GM18861 (cell line): ENCODE measurements at regions not wholly inside any gene's neighbourhood (a gene's known extent, or its start where the extent isn't known, plus 50 kb on each side); places are given as distances from the start of the nearest gene placed in this dataset.
"Not testable (repeated sequence)": the region's sequence is repeated elsewhere in the genome, so short reads cannot be mapped to it uniquely, and the experiment has no call there.

Experiments
- ATAC-seq: cut with Tn5 transposase; IDR thresholded peaks from one replicate; pipeline ENCODE4 v1.9.1; 2021; ENCODE audit not compliant: unreplicated experiment

DNA sequence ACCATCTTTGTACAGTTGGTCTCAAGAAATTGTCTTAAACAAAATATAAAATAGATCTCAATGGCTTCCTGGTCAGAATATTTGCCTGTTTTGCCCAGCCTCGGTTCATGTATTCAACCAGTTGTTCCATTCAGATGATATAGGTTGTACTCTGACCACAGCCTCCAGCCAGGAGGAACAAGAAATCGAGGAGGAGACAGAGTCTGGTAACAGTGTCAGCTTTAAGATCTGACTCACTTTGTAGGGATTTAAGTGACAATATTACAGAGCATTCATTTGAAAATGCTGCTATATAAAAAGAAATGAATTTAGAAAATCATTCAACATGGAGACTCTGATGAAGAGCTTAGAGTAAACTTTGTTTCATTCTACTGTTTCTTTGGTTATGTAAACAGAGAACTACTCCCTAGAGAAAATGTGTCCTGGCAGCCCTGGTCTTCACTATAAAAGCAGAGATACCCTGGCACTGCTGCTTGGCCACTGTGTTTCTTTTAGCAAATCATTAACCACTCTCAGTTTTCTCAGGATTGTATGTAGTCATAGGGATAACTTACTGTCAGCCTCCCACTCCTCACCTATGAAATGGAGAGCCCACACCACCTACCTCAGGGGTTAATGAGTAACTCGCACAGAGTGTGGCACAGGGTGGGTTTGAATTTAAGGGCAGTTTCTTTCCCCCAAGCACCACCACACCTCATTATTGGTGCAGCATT lies 53.5 kb downstream of the PAGE2 start:
- ATAC-seq: no peak

DNA sequence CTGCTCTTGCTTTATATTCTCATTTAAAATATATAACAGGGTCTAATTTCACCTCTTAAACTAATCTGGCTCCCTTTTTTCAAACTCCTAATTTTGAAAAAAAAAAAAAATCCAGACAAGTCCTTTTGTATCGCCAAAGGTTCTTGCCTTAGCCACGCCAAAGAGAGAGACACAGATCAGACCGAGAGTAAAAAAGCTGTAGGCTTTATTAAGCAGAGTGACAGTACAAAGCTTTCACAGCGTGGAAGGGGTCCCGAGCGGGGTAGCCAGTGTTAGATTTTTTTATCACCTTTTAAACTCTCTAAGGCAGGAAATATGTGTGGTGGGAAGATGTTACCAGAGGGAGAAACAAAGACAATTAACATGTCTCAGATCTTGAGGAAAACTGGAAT lies 54.1 kb downstream of the PAGE2 start:
- no peak for ATAC-seq

DNA sequence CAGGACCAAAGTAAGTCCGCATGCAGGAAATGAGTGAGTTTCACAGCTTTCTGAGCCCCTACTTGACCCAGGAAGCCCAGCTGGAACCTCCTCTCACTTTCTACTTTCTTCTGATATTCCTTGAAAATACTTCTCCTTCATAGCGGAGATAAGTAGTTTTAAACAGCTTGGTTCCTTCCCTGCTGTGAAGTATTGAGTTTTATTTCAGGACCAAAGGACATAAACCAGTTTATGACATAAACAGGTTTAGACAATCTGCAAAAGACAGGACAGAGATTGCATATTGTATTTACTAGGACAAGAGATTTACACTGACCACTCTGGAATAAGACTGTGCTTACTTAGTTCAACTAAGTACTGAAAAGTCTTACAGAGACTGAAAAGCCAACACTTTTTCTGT lies 54.8 kb downstream of the PAGE2 start:
- no peak for ATAC-seq

DNA sequence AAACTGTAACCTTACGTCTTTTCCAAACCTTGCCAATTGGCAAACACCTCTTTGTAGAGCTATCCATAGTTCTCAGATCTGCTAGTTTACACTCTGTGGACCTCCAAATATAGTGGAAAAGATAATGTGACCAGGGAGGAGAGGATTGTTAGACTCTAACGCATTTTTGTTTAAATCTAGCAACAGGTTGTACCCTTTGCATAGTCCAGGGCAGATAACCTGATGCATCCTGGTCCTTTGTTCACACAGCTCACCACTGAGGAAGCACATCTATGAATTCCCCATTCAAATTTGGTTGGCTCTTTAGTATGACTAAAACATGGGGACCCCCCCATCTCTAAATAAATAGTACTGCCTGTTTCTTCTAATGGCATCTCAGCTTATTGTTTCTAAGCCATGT lies 55.9 kb downstream of the PAGE2 start:
- ATAC-seq: no peak

DNA sequence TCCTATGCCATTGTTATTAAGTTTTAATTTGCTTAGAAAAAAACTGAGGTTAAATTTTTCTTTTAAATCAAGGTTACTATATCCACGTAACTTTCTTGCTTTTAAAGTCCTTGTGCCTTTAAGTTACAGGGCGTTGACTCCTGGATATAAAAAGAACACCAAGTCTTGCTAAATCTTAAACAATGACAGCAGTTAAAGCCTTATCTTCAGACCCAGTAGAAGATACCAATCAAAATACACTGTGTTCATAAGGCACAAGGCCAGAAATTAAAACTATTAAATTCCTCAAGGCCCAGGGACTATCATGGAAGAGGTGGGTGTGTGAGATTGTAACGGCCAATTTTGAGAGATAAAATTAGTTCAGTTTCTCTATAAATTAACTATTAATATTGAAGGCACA lies 60.4 kb downstream of the PAGE2 start:
- ATAC-seq: no peak

DNA sequence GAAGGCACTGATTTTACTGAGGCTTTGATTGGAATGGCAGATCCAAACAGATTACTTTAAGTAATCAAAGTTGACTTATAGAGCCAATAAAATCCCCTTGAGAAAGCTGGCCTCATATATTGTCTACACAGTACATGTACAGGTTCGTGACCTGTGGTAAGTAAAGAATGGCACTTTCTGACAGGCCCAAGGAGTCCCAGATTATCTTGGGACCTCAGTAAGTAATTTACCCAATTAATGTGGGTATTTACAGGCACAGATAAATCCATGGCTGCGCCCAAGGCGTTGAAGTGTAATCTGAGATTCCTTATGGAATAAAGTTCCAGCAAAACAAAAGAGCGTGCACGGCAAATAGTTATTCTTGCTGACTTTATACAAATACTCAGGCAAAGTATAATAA lies 62.4 kb downstream of the PAGE2 start:
- ATAC-seq: no peak

DNA sequence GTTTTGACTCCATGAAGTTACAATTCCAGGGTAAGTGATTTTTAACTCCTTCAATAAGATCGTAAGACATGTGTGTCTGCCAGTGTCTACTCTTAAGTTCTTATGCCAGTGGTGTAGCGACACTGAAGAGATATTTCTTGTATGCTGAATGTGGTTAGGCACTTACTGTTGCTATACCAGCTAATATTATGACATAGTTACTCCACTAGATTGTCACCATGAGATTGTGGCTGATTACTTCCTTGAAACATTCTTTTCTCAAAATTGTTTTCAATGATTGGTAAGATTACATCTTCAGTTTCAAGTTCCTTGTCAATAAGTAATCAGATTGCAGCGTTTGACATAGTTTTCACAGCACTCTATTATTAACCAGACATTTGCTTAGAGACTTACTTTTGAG lies 60.6 kb upstream of the PAGE5 start:
- no peak for ATAC-seq

DNA sequence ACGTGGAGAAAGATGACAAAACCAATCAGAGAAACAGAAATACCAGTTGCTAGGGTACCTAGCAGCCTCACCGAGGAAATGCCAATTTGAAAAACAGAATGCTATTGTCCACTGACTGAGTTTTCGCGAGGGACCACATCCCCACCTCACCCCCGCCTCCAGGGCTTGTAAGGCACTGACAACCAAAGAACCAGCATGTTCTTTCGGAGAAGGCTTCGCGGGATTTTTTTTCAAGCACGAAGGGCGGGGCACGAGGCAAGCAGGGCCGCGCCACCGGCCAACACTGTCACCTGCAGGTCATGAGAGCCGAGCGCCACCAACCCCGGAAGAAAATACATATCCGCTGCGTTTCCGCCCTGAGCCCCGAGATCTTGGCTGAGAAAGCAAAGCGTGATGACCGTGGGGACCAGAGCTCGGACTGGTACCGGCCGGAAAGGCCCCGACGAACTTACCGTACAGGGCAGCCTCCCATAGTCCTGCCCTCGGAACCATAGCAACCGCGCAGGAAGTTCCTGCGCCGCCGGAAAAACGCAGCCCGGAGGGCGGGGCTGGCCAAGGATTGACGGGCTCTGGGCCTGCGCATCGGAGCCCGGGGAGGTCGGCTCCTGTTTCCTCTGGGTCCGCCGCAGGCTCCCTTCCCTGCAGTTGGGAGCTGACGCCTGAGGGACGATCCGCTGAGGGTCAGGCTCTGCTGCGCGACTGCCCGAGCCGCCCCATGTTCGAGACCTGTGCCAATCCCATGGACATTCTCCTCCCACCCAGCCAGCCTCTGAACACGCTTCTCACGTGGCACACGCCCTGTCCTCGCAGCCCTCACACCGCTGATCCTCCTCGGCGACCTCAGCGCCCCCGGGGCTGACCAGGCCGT lies 59.2 kb upstream of the PAGE5 start:
- peak; percentile 82 for ATAC-seq

DNA sequence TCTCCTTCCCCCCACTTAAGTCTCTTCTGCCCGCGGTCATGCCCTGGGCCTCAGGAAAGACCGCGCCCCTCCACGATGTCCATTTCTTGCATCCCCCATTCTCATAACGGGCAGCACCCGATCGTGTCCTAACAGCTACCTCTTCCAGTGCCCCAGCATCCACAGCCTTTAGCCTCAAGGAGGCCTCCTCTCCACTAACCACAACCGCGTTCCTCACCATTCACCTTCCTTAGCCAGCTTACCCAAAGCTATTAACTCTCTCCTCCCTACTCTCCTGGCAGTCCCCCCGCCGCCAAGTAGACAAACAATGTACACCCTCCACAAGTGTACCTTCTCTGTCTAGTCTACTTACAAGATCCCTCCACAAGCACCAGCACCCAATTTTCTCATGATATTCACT lies 58.6 kb upstream of the PAGE5 start:
- no peak for ATAC-seq

DNA sequence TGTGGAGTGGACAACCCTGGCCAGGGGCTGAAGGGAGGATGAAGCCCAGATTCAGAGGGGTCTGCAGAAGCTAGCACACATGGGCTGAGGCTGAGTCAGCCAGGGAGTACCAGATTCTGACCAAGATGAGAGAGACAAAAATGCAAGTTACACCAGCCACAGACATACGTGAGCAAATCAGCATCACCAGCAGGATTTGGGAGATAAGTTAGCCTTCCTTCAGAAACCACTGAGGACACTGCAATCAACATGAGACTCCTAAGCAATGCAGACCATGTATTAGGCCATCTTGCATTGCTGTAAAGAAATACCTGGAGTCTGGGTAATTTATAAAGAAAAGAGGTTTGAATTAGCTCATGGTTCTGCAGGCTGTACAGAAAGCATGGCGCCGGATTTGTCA lies 57.0 kb upstream of the PAGE5 start:
- no peak for ATAC-seq

DNA sequence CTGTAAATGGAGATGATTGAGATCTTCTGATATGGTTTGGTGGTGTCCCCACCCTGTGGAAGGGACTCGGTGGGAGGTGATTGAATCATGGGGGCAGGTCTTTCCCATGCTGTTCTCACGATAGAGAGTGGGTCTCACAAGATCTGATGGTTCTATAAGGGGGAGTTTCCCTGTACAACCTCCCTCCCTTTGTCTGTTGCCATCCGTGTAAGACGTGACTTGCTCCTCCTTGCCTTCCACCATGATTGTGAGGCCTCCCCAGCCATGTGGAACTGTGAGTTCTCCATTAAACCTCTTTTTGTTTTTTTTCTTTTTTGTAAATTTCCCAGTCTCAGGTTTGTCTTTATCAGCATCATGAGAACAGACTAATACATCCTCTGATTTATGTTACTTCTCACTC lies 55.1 kb upstream of the PAGE5 start:
- ATAC-seq: not testable (repeated sequence)

DNA sequence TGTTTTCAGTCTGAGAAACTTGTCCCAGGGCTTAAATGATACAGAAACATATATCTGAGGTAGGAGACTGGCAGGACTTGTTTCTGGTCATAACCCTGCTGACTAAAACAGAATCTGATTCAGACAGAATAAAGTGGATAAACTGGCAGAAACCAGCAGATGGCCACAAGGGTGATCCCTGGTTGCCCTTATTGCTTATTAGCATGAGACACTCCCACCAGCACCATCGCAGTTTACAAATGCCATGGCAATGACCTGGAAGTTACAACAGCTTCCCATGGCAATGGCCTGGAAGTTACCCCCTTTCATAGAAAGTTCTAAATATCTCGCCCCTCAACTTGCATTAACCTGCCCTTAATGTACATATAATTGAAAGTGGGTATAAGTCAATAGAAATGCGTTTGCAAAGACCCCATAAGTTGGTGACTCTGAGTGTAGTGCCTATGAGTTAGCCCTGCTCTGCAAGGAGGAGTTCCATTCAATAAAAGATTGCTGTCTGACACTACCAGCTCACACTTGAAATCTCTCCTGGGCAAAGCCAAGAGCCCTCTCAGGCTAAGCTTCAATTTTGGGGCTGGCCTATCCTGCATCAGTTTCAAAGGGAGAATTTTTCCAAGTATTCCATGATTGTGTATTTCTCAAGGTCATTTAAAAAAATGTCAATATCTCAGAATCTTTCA lies 52.9 kb upstream of the PAGE5 start:
- ATAC-seq: no peak

DNA sequence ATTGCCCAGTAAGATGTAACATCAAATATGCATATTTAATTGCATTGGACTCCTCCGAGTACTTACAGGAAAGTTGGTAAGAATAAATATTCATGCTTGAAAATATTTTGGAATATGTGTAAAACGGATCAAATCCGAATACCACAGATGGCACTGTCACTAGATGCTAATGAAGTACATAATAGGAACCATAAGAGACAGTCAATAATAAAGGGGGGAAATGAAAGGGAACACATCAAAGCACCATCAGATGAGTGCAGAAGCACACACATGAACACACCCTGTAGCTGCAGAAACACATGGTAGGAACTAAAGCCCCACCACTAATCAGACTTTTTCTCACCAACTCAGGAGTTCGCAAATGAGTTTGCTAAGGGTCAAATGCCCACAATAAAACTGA lies 52.2 kb upstream of the PAGE5 start:
- no peak for ATAC-seq

DNA sequence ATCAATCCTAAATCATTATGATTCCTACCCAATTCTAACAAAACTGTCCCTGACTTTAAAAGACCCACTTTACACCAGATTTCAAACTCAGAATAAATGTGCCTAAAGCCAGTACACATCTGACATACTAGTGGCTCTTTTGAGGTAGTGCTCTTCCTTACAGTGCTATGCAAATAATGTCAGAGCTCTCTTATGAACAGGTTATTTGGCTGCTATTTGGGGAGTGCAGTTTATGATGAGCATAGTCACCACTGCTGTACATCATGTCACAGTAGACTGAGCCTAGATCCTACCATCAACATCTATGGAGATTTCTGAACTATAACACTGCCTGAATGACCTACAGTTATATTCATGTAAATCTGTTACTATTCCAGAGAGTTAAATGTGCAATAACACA lies 50.4 kb upstream of the PAGE5 start:
- ATAC-seq: no peak
